Smooth muscle cell (in vitro differentiated cells): ENCODE measurements at regions not wholly inside any gene's neighbourhood (a gene's known extent, or its start where the extent isn't known, plus 50 kb on each side); places are given as distances from the start of the nearest gene placed in this dataset. TPM values are rescaled to one million over a fixed set of nuclear protein-coding genes. Genes with fewer than 3 reads are reported as not detected.

Experiments used
- small RNA-seq: library from RNA; depleted of rRNA; stranded (forward); fragments of <200 nt; gene quantifications from one replicate; pipeline ENCODE3, GENCODE V24; 2014

Small RNA genes lying in the stretch of these regions (small RNA-seq; reads per million reads assigned to genes)
- gene AC016925.1 (0.34 reads per million, percentile 9 among the genes with 10 or more reads in this experiment), gene AC016925.2 (not detected), gene AL009048.1 (not detected), gene AL096861.1 (not detected), gene RNU6-382P (not detected)
